LNCaP clone FGC (cell line): ENCODE measurements at regions not wholly inside any gene's neighbourhood (a gene's known extent, or its start where the extent isn't known, plus 50 kb on each side); places are given as distances from the start of the nearest gene placed in this dataset.

Experiments
- DNase-seq: peaks from one replicate; pipeline ENCODE4 v3.0.0-alpha.2; 2011; ENCODE audit warnings: low read depth
- H3K4me3 ChIP-seq: 2 replicates; pipeline ENCODE4 v1.5.1; 2011; ENCODE audit warnings: mild to moderate bottlenecking, low read depth, low read length, control low read depth
- CTCF ChIP-seq: IDR thresholded peaks from 2 replicates; pipeline ENCODE4 v1.5.1; 2012; ENCODE audit warnings: mild to moderate bottlenecking; ENCODE audit not compliant: control insufficient read depth, insufficient read depth; ENCODE audit errors: extremely low read depth

GRCh38 chr2:103896182-103896581 lies 957.7 kb upstream of the POU3F3 start:
- no peak for DNase-seq
- H3K4me3 ChIP-seq = no peak overlapping the region
- no peak for TF ChIP-seq CTCF

- DNase-seq = no peak
- no peak for TF ChIP-seq CTCF
- H3K4me3 ChIP-seq = no peak overlapping the region
Observed at GRCh38 chr2:103898561-103898960, 955.4 kb upstream of the POU3F3 start.

- TF ChIP-seq CTCF = no peak
- H3K4me3 ChIP-seq = no peak overlapping the region
- DNase-seq = no peak
Observed at GRCh38 chr2:103902347-103902746, 951.6 kb upstream of the POU3F3 start.

- DNase-seq = no peak
- TF ChIP-seq CTCF = no peak
- no peak overlapping the region for H3K4me3 ChIP-seq
Observed at GRCh38 chr2:103921161-103921560, 932.8 kb upstream of the POU3F3 start.

GRCh38 chr2:103942199-103942598 lies 911.7 kb upstream of the POU3F3 start:
- TF ChIP-seq CTCF = no peak
- no peak for DNase-seq
- H3K4me3 ChIP-seq = no peak overlapping the region

GRCh38 chr2:103945083-103945482 lies 908.8 kb upstream of the POU3F3 start:
- no peak overlapping the region for H3K4me3 ChIP-seq
- no peak for TF ChIP-seq CTCF
- no peak for DNase-seq
